HG02763 (cell line): ENCODE measurements at regions not wholly inside any gene's neighbourhood (a gene's known extent, or its start where the extent isn't known, plus 50 kb on each side); places are given as distances from the start of the nearest gene placed in this dataset.

Experiments used
- ATAC-seq: cut with Tn5 transposase; IDR thresholded peaks from one replicate; pipeline ENCODE4 v1.9.1; 2021; ENCODE audit warnings: mild to moderate bottlenecking, moderate library complexity; ENCODE audit not compliant: unreplicated experiment

GRCh38 chr4:95985791-95986550 is 146.1 kb downstream of the PDHA2 start:
- ATAC-seq, result no peak

- no peak for ATAC-seq
Measured at GRCh38 chr4:95987851-95988250, 148.0 kb downstream of the PDHA2 start.

- ATAC-seq, result no peak
Measured at GRCh38 chr4:95998311-95998710, 158.4 kb downstream of the PDHA2 start.

- ATAC-seq, result no peak
Measured at GRCh38 chr4:96003951-96004740, 164.3 kb downstream of the PDHA2 start.

- ATAC-seq, result no peak
Measured at GRCh38 chr4:96009427-96010119, 169.7 kb downstream of the PDHA2 start.

GRCh38 chr4:96012687-96013086 is 172.8 kb downstream of the PDHA2 start:
- no peak for ATAC-seq

GRCh38 chr4:96016634-96017299 is 176.9 kb downstream of the PDHA2 start:
- ATAC-seq, result no peak

GRCh38 chr4:96025011-96025410 is 185.1 kb downstream of the PDHA2 start:
- no peak for ATAC-seq

- ATAC-seq, result no peak
Measured at GRCh38 chr4:96035727-96036126, 195.8 kb downstream of the PDHA2 start.

- ATAC-seq, result no peak
Measured at GRCh38 chr4:96036781-96037180, 196.9 kb downstream of the PDHA2 start.

- no peak for ATAC-seq
Measured at GRCh38 chr4:96037705-96038104, 197.8 kb downstream of the PDHA2 start.

- no peak for ATAC-seq
Measured at GRCh38 chr4:96039217-96039616, 199.3 kb downstream of the PDHA2 start.

- ATAC-seq, result no peak
Measured at GRCh38 chr4:96039803-96040436, 200.0 kb downstream of the PDHA2 start.

GRCh38 chr4:96044971-96045370 is 205.1 kb downstream of the PDHA2 start:
- ATAC-seq, result no peak

- ATAC-seq, result no peak
Measured at GRCh38 chr4:96052827-96053226, 212.9 kb downstream of the PDHA2 start.

- no peak for ATAC-seq
Measured at GRCh38 chr4:96056346-96056934, 216.5 kb downstream of the PDHA2 start.

GRCh38 chr4:96063639-96064038 is 223.7 kb downstream of the PDHA2 start:
- no peak for ATAC-seq

- no peak for ATAC-seq
Measured at GRCh38 chr4:96073461-96073860, 233.6 kb downstream of the PDHA2 start.

- ATAC-seq, result no peak
Measured at GRCh38 chr4:96092151-96092705, 252.3 kb downstream of the PDHA2 start.

GRCh38 chr4:96093057-96093456 is 253.2 kb downstream of the PDHA2 start:
- no peak for ATAC-seq
